DMS114 treated with DMSO at 0.1 percent for 48 hours (cell line): ENCODE measurements at regions not wholly inside any gene's neighbourhood (a gene's known extent, or its start where the extent isn't known, plus 50 kb on each side); places are given as distances from the start of the nearest gene placed in this dataset.

ENCODE experiments used
- DNase-seq: peaks from one replicate; lab custom pipeline; 2025; ENCODE audit not compliant: unreplicated experiment; lab: John Stamatoyannopoulos, UW

- DNase-seq = no peak
These were observed 58.9 kb upstream of the TRABD2B start for GRCh38 chr1:48055876-48056764.

GRCh38 chr1:48054232-48054631 is 57.0 kb upstream of the TRABD2B start:
- DNase-seq = no peak

DNA sequence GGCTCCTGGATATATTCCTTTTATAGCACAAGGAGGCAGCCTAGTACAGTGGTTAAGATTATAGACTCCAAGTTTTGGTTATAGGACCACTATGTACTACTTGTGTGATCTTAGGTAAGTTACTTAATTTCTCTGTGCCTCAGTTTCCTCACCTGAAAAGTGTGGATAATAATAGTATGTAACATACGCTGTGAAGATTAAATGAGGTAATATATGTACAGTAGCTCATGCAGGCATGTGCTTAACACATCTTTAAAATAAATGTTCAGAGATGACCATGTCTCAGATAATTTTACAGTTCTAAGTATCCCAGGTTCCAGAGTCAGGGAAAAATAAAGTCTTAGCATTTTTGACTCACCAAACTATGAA is 55.7 kb upstream of the TRABD2B start:
- no peak for DNase-seq

- DNase-seq = no peak
These were observed 54.4 kb upstream of the TRABD2B start for GRCh38 chr1:48051466-48052126.

- DNase-seq = no peak
These were observed 52.8 kb upstream of the TRABD2B start for GRCh38 chr1:48049823-48050535.

GRCh38 chr1:48048980-48049379 is 51.8 kb upstream of the TRABD2B start:
- DNase-seq = no peak

GRCh38 chr1:48048064-48048463 is 50.9 kb upstream of the TRABD2B start:
- DNase-seq = no peak

DNA sequence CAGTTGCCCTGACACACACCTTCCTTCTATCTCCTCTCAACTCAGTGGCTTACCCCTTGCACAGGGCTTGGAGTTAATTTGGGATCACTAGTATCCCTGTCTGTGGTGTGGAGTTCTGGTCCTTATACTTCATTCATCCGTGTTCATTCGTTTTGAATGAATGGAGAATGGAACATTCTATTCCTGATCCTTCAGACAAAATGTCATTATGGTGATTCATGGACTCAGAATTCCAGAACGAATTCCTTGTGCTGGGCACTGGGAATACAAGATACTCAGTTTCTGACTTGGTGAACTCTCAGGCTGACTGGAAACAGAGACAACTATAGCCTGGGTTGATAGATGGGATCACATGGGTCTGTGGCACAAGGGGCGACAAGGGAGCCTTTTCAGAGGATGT is 49.9 kb upstream of the TRABD2B start:
- no peak for DNase-seq
